OCI-LY3 (cell line): ENCODE measurements at regions not wholly inside any gene's neighbourhood (a gene's known extent, or its start where the extent isn't known, plus 50 kb on each side); places are given as distances from the start of the nearest gene placed in this dataset.
A peak's percentile ranks its signal among the peaks of the same experiment; 100 is the strongest.

ENCODE experiments used
- H2AFZ ChIP-seq: fragments of 200-600, 300-600 bp; shearing (Covaris generic); 2 replicates; pipeline ENCODE4 v1.6.0; 2014; ENCODE audit warnings: antibody characterized with exemption, low read depth, low read length
- H3K27ac ChIP-seq: fragments of 200-600, 300-600 bp; sonication (generic); 2 replicates; pipeline ENCODE4 v1.5.1; 2014; ENCODE audit warnings: mild to moderate bottlenecking, low read length, moderate library complexity, mixed read lengths
- H3K27me3 ChIP-seq: fragments of 200-600, 300-600 bp; sonication (generic); 2 replicates; pipeline ENCODE4 v1.6.1; 2014; ENCODE audit warnings: low read depth, low read length, mixed read lengths
- H3K36me3 ChIP-seq: fragments of 200-600, 300-600 bp; sonication (generic); replicated peaks from 2 replicates; pipeline ENCODE3; 2014; ENCODE audit warnings: low read depth, low read length, mixed read lengths
- H3K4me1 ChIP-seq: fragments of 300-600, 200-600 bp; sonication (generic); 2 replicates; pipeline ENCODE4 v1.6.1; 2014; ENCODE audit warnings: low read length, mixed read lengths
- H3K4me2 ChIP-seq: fragments of 200-600, 300-600 bp; sonication (generic); 2 replicates; pipeline ENCODE4 v1.6.1; 2014; ENCODE audit warnings: low read length, mixed read lengths
- H3K4me3 ChIP-seq: fragments of 300-600, 200-600 bp; sonication (generic); 2 replicates; pipeline ENCODE4 v1.5.1; 2014; ENCODE audit warnings: antibody characterized with exemption, mild to moderate bottlenecking, low read length, moderate library complexity
- H3K79me2 ChIP-seq: fragments of 300-600, 200-600 bp; shearing (Covaris generic); 2 replicates; pipeline ENCODE4 v1.6.1; 2014; ENCODE audit warnings: mild to moderate bottlenecking, low read length, mixed read lengths
- H3K9ac ChIP-seq: fragments of 300-600, 200-600 bp; shearing (Covaris generic); 2 replicates; pipeline ENCODE4 v1.6.0; 2014; ENCODE audit warnings: mild to moderate bottlenecking, low read length, moderate library complexity
- H3K9me3 ChIP-seq: fragments of 200-600, 300-600 bp; shearing (Covaris generic); 2 replicates; pipeline ENCODE4 v1.6.1; 2014; ENCODE audit warnings: low read length, mixed read lengths; ENCODE audit not compliant: insufficient read depth
- H4K20me1 ChIP-seq: fragments of 200-600, 300-600 bp; sonication (generic); 2 replicates; pipeline ENCODE4 v1.6.1; 2016; ENCODE audit warnings: low read length, mixed read lengths; ENCODE audit not compliant: insufficient read depth
- EZH2phosphoT487 ChIP-seq: fragments of 200-600 bp; shearing (Covaris generic); IDR thresholded peaks from 2 replicates; pipeline ENCODE4 v1.6.1; 2018; ENCODE audit warnings: antibody characterized with exemption, mixed run types, low read depth
- TF ChIP-seq, protein P1 (sequence below): fragments of 200-600, 300-600 bp; sonication (generic); IDR thresholded peaks from 2 replicates; pipeline ENCODE4 v1.5.1; 2014; ENCODE audit warnings: antibody characterized with exemption, low read length, low read depth

GRCh38 chr14:86450085-86450484, 920.1 kb downstream of the FLRT2 start:
- Histone ChIP-seq H3K4me2 (no peak overlapping the region), H3K79me2 (no peaks in the 10 kb centered on the region), H3K9me3 (no peaks in the 10 kb centered on the region), H3K9ac (no peak overlapping the region), H4K20me1 (no peaks in the 10 kb centered on the region), H3K36me3 (no peaks in the 10 kb centered on the region), H3K4me3 (no peak overlapping the region), H2AFZ (no peak overlapping the region), H3K27me3 (no peaks in the 10 kb centered on the region), H3K4me1 (no peaks in the 10 kb centered on the region), H3K27ac (no peak overlapping the region)
- TF ChIP-seq EZH2phosphoT487: no peak
- TF ChIP-seq, protein P1, sequence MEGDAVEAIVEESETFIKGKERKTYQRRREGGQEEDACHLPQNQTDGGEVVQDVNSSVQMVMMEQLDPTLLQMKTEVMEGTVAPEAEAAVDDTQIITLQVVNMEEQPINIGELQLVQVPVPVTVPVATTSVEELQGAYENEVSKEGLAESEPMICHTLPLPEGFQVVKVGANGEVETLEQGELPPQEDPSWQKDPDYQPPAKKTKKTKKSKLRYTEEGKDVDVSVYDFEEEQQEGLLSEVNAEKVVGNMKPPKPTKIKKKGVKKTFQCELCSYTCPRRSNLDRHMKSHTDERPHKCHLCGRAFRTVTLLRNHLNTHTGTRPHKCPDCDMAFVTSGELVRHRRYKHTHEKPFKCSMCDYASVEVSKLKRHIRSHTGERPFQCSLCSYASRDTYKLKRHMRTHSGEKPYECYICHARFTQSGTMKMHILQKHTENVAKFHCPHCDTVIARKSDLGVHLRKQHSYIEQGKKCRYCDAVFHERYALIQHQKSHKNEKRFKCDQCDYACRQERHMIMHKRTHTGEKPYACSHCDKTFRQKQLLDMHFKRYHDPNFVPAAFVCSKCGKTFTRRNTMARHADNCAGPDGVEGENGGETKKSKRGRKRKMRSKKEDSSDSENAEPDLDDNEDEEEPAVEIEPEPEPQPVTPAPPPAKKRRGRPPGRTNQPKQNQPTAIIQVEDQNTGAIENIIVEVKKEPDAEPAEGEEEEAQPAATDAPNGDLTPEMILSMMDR: no peak

- Histone ChIP-seq H3K9me3 (no peaks in the 10 kb centered on the region), H3K4me3 (no peak overlapping the region), H2AFZ (peak overlapping the region; percentile 65; the same call in 1 of the 2 replicates), H3K27ac (no peak overlapping the region), H3K9ac (no peak overlapping the region), H3K79me2 (no peaks in the 10 kb centered on the region), H4K20me1 (no peaks in the 10 kb centered on the region), H3K4me2 (no peak overlapping the region), H3K4me1 (peaks cover 16% of the 10 kb centered on the region), H3K27me3 (no peaks in the 10 kb centered on the region), H3K36me3 (no peaks in the 10 kb centered on the region)
- TF ChIP-seq EZH2phosphoT487: no peak
- TF ChIP-seq, protein P1: no peak
These were observed 912.2 kb downstream of the FLRT2 start for GRCh38 chr14:86442135-86442534.

DNA sequence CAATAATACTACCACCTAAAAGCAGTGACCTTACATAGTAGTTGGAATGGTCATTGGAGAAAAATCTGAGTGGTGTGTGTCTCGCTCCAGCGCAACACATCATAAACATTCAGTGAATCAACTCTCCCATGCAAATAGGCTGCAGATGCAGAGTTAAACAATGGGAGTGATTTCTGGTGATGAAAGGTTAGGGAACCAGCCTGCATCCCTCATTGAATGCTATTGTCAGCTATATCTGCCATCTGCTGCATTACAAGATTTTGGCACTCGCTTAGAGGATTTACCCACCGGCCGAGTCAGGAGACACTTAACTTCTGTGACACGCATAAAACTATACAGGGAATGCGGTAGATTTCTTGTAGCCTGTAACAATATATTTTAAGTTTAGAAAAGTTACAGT, 900.9 kb downstream of the FLRT2 start:
- H2AFZ ChIP-seq: no peak overlapping the region
- no peaks in the 10 kb centered on the region for H3K27me3 ChIP-seq
- H3K4me2 ChIP-seq: no peak overlapping the region
- no peaks in the 10 kb centered on the region for H3K36me3 ChIP-seq
- H4K20me1 ChIP-seq: no peaks in the 10 kb centered on the region
- H3K9ac ChIP-seq: no peak overlapping the region
- TF ChIP-seq EZH2phosphoT487: no peak
- TF ChIP-seq, protein P1: no peak
- H3K27ac ChIP-seq: no peak overlapping the region
- H3K4me1 ChIP-seq: no peaks in the 10 kb centered on the region
- no peak overlapping the region for H3K4me3 ChIP-seq
- no peaks in the 10 kb centered on the region for H3K9me3 ChIP-seq
- H3K79me2 ChIP-seq: no peaks in the 10 kb centered on the region

GRCh38 chr14:86423214-86423613, 893.3 kb downstream of the FLRT2 start:
- no peak overlapping the region for H3K4me2 ChIP-seq
- no peaks in the 10 kb centered on the region for H3K9me3 ChIP-seq
- no peaks in the 10 kb centered on the region for H3K27me3 ChIP-seq
- no peak overlapping the region for H3K27ac ChIP-seq
- H4K20me1 ChIP-seq: no peaks in the 10 kb centered on the region
- no peak overlapping the region for H3K4me3 ChIP-seq
- no peak overlapping the region for H3K9ac ChIP-seq
- no peaks in the 10 kb centered on the region for H3K79me2 ChIP-seq
- TF ChIP-seq, protein P1: no peak
- no peak for TF ChIP-seq EZH2phosphoT487
- no peak overlapping the region for H2AFZ ChIP-seq
- no peaks in the 10 kb centered on the region for H3K36me3 ChIP-seq
- H3K4me1 ChIP-seq: no peaks in the 10 kb centered on the region
